NOMO-1 treated with DMSO at 0.1 percent for 48 hours (cell line): ENCODE measurements at regions not wholly inside any gene's neighbourhood (a gene's known extent, or its start where the extent isn't known, plus 50 kb on each side); places are given as distances from the start of the nearest gene placed in this dataset.

Source experiments
- DNase-seq: peaks from one replicate; lab custom pipeline; 2025; ENCODE audit not compliant: unreplicated experiment; lab: John Stamatoyannopoulos, UW

- DNase-seq, result no peak
These were observed 111.3 kb upstream of the FRMD6 start for GRCh38 chr14:51540364-51540763.

GRCh38 chr14:51544471-51544870, 107.2 kb upstream of the FRMD6 start:
- DNase-seq, result no peak

- no peak for DNase-seq
These were observed 106.8 kb upstream of the FRMD6 start for GRCh38 chr14:51544901-51545300.

- no peak for DNase-seq
These were observed 106.3 kb upstream of the FRMD6 start for GRCh38 chr14:51545396-51545795.

GRCh38 chr14:51546099-51546498, 105.6 kb upstream of the FRMD6 start:
- no peak for DNase-seq

GRCh38 chr14:51546603-51547258, 105.0 kb upstream of the FRMD6 start:
- DNase-seq, result no peak

GRCh38 chr14:51547260-51547659, 104.5 kb upstream of the FRMD6 start:
- no peak for DNase-seq

GRCh38 chr14:51547701-51548100, 104.0 kb upstream of the FRMD6 start:
- no peak for DNase-seq

GRCh38 chr14:51548187-51548586, 103.5 kb upstream of the FRMD6 start:
- DNase-seq, result no peak

- no peak for DNase-seq
These were observed 101.1 kb upstream of the FRMD6 start for GRCh38 chr14:51550636-51551035.

- no peak for DNase-seq
These were observed 99.4 kb upstream of the FRMD6 start for GRCh38 chr14:51552275-51552674.

GRCh38 chr14:51552768-51553404, 98.8 kb upstream of the FRMD6 start:
- DNase-seq, result no peak

- no peak for DNase-seq
These were observed 97.3 kb upstream of the FRMD6 start for GRCh38 chr14:51554339-51554920.

- no peak for DNase-seq
These were observed 96.8 kb upstream of the FRMD6 start for GRCh38 chr14:51554953-51555352.

- DNase-seq, result no peak
These were observed 90.6 kb upstream of the FRMD6 start for GRCh38 chr14:51561141-51561540.

GRCh38 chr14:51562816-51563215, 88.9 kb upstream of the FRMD6 start:
- DNase-seq, result no peak

GRCh38 chr14:51563560-51563959, 88.2 kb upstream of the FRMD6 start:
- no peak for DNase-seq

- DNase-seq, result no peak
These were observed 87.2 kb upstream of the FRMD6 start for GRCh38 chr14:51564460-51564859.

- DNase-seq, result no peak
These were observed 86.6 kb upstream of the FRMD6 start for GRCh38 chr14:51564986-51565604.

- DNase-seq, result no peak
These were observed 84.7 kb upstream of the FRMD6 start for GRCh38 chr14:51566831-51567582.

GRCh38 chr14:51568366-51568765, 83.3 kb upstream of the FRMD6 start:
- DNase-seq, result no peak
